ENCODE measurements at regions not wholly inside any gene's neighbourhood (a gene's known extent, or its start where the extent isn't known, plus 50 kb on each side); places are given as distances from the start of the nearest gene placed in this dataset.
"Not testable (repeated sequence)": the region's sequence is repeated elsewhere in the genome, so short reads cannot be mapped to it uniquely, and the experiment has no call there.

- no peak for DNase-seq
Observed at GRCh38 chr7:80082213-80082612, 52.4 kb upstream of the GNAI1 start.

DNA sequence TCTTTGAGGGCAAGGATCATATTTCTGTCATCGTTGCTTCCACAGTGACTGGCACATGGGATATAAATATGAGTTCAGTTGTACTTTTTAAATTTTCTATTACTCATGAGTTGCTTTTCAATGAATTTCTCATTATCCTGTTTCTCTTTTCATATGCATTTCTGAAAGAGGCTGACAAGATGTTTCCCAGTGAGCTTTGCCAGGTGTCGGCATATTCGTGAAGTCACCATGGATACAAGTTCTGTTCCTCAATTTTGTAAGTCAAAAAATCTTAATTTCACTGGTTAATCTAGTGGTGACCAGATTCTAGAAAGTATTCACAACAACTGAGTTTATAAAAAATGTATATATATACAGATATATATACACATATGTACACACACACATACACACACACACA, 55.7 kb upstream of the GNAI1 start:
- no peak for DNase-seq

DNA sequence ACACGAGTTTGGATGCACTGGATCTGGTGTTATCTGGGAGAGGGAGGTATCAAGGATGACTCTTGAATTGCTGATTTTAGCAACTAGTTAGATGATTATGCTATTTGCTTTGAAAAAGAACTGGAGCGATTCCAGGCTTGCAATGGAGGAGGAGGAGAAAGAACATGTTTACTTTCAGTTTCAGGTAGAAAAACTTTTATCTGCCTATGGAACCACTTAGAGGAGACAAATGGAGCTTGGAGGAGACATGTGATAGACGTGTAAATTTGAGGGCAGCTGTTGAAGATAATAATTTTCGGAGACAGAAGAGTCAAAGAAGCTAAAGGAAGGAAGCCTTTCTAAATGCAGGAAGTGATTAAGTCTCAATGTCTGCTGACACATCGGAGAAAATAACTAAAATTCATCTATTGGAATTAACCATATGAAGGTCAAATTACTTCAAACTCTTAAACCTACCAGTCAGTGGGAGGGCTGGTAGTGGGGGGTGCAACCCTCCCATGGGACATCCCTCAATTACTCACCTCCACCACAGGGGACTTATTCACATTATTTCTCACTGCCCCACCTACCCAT, 56.4 kb upstream of the GNAI1 start:
- peak; percentile 7 to 20 for DNase-seq

GRCh38 chr7:80070391-80070790, 64.2 kb upstream of the GNAI1 start:
- no peak for DNase-seq

- DNase-seq, result no peak
Observed at GRCh38 chr7:80066639-80067038, 68.0 kb upstream of the GNAI1 start.

DNA sequence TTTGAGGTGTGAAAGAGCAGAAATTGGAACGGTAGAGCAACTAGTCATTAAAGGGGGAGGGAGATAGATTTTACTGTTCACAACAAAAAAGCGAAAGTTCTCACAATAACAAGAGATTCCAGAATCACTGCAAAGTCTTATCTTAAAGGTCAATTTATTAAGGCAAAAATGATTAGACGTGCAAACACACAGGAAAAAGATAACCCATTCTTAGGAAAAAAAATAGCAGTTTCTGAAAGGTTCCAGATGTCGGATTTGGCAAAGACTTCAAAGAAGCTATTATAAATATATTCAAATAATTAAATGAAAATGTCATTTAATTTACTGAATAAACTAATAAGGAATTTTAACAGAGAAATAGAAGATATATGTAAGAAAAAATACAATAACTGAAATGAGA, 70.8 kb upstream of the GNAI1 start:
- DNase-seq, result no peak

GRCh38 chr7:80060218-80060806, 74.3 kb upstream of the GNAI1 start:
- peak; percentile 21 to 75 for DNase-seq

- DNase-seq, result no peak
Observed at GRCh38 chr7:80057488-80057887, 77.1 kb upstream of the GNAI1 start.

DNA sequence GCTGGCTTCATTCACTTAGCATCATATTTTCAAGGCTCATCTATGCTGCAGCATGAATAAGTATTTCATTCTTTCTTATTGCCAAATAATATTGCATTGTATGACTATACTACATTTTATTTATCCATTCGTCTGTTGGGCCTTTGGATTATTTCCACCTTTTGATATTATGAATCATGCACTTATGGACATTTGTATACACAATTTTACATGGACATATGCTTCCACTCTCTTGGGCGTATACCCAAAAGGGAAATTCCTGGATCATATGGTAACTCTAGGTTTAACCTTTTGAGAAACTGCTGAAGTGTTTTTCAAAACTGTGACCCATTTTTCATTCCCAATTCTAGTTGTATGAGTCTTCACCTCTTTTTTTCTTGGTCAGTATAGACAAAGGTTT, 80.3 kb upstream of the GNAI1 start:
- DNase-seq, result no peak

DNA sequence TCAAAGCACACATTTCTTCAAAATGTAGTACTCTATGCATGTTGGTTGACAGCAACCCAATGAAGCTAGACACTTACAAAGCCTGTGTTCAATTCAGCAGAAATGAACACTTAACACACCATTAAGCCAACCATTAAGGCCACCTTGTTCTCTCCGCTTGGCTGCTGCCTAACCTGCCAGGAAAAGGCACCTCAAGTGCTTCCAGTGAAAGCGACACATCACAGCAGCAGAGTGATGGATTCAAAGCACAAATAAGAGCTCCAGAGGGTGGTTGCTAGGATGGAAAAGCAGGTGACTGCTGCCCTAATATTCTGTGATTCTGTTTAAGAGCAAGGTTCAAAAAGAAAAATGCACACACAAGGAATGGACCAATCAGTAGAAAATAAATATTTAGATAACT, 81.5 kb upstream of the GNAI1 start:
- no peak for DNase-seq

DNA sequence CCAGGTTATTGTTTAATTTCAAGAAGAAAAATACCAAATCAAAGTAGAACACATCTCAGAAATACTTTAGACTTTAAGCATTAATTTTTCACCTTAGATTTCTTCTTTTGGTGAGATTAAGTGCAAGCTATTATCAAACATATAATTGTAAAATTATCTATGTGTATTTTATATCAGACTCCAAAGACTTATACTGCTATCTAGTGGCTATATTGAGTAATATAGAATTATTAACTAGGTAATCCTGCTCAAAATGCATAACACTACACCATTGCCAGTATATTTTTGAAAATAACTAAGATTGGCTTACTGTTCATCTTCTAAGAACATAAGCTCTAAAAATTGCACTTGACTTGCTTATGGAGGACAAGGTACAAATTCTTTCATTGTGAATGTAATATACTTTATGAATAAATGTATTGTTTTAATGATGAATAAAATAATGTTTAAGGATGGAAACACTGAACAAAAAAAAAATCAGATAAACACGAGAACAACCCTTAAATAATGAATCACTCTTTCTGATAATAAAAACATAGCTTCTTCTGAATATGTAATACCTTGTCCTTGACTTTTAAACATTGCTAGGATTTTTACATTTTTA, 86.7 kb upstream of the GNAI1 start:
- DNase-seq, result no peak

- DNase-seq, result no peak
Observed at GRCh38 chr7:80047032-80047431, 87.6 kb upstream of the GNAI1 start.

GRCh38 chr7:80044796-80045195, 89.8 kb upstream of the GNAI1 start:
- DNase-seq, result no peak

GRCh38 chr7:80040752-80041151, 93.9 kb upstream of the GNAI1 start:
- no peak for DNase-seq

DNA sequence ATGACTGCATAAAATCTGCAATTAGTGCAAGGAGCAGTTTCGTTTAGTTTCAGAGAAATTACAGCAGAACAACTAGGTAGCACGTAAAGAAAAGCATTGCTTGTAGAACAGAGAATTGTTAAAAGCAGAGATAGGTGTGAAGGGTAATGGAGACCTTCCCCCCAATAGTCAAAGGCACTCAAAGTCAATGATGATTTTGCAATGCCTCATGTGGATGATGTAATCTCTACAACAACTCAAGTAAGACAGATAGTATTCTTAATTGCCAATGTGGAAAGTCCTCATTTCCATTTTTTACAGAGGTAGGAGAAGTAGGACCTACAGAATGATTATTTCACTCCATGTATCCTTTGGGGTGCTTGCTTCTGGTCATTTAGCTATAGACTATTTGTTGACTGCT, 94.3 kb upstream of the GNAI1 start:
- DNase-seq, result no peak

DNA sequence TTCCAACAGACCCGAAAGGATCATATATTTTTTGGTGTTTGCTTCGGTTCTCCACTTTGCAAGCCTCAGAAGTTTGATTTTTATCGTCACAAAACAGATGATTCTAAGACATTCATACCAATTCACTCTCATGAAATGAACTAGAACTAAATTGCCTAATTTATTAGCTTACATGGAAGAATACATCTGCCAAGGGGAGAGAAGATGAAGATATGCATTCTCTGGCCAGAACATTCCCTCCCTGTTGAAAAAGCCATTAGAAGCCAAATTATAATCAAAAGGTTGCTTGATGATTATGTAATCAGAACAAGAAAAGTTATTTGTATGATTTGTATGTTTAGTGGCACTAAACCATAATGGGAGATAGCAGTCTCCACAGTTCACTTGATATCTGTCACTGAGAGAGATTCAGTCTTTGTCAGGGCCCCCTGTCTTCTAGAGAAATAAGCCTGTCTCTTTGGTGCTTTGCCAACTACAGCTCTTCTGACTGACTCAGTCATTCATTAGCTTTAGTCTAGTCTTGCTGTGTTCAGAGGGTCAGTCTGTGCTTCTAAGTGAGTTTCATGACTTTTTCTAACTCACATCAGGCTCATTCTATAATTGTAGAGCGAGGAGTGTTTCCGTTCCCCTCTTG, 95.3 kb upstream of the GNAI1 start:
- DNase-seq, result no peak

GRCh38 chr7:80037689-80038088, 96.9 kb upstream of the GNAI1 start:
- no peak for DNase-seq

DNA sequence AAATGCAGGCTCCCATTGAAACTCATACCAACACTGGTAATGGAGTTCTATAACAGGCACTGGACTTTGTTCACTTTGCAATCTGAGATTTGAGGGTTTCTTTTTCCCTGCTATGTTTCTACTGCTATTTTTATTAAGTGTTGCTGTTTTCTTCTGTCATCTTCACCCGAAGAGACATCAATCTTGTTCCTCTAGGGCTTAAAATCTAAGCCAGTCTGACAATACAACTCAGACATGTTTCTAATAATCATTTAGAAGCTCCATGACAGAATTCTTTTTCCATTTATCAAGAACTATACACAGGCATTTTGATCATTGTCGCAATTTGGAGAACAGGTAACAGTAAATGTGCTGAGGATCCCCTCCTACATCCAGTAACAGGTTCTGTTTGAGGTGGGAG, 98.5 kb upstream of the GNAI1 start:
- DNase-seq, result no peak

- no peak for DNase-seq
Observed at GRCh38 chr7:80028717-80029116, 105.9 kb upstream of the GNAI1 start.

GRCh38 chr7:80027611-80028173, 106.9 kb upstream of the GNAI1 start:
- no peak for DNase-seq

DNA sequence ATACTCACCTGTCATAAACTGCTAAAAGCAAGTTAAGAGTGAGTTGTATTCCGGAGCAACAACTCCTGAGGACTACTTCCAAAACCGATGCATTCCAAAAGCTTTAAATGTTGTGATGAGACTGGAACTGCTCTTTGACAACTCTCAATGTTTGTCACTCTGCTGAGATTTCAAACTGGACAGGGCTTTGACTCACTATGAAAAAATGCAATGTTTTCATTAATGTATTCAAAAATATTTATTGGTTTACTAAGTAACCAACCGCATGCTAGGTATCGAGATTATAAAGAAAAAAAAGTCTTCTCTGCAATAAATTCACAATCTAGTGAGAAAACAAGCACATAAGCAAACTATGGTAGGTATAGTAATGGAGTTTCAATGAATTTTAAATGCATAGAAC, 107.9 kb upstream of the GNAI1 start:
- DNase-seq, result no peak

GRCh38 chr7:80020277-80020676, 114.4 kb upstream of the GNAI1 start:
- DNase-seq, result not testable (repeated sequence)

GRCh38 chr7:80019809-80020207, 114.8 kb upstream of the GNAI1 start:
- DNase-seq, result not testable (repeated sequence)
